Gastroesophageal sphincter (tissue), 4 donors: ENCODE measurements at regions not wholly inside any gene's neighbourhood (a gene's known extent, or its start where the extent isn't known, plus 50 kb on each side); places are given as distances from the start of the nearest gene placed in this dataset.

Experiments
- ATAC-seq: fragments of 150-250 bp; one replicate; pipeline ENCODE4 v1.9.1; 2016; ENCODE audit warnings: mild to moderate bottlenecking, moderate library complexity
- H3K27ac ChIP-seq, 4 donors: fragments of 200-600 bp; sonication (generic) in 3 of 4; 1 replicate in 3 of 4; 2 replicates in 1 of 4; pipeline ENCODE4 v1.5.1; 2016 to 2019
- H3K27me3 ChIP-seq: fragments of 200-600 bp; sonication (generic); one replicate; pipeline ENCODE4 v1.5.1; 2019
- H3K36me3 ChIP-seq, 2 donors: fragments of 200-600 bp; sonication (generic); one replicate each; pipeline ENCODE4 v1.5.1; 2019; ENCODE audit warnings: control low read depth in 1 of 2
- H3K4me1 ChIP-seq, 3 donors: fragments of 200-600 bp; sonication (generic); 1 replicate in 2 of 3; 2 replicates in 1 of 3; pipeline ENCODE4 v1.5.1; 2016 to 2019; ENCODE audit warnings: control low read depth in 2 of 3
- H3K4me3 ChIP-seq, 2 donors: fragments of 200-600 bp; sonication (generic); one replicate each; pipeline ENCODE4 v1.5.1; 2019; ENCODE audit warnings: mild to moderate bottlenecking in 1 of 2, moderate library complexity in 1 of 2
- H3K9me3 ChIP-seq, 3 donors: fragments of 200-600 bp; sonication (generic); one replicate each; pipeline ENCODE4 v1.5.1; 2017 to 2019; ENCODE audit warnings: control low read depth in 2 of 3
- CTCF ChIP-seq, 4 experiments: fragments of 200-600 bp in 2 of 4; fragments of 450-650 bp in 2 of 4; sonication (generic) in 1 of 4; IDR thresholded peaks; one replicate each; pipeline ENCODE4 v1.5.1; 2017 to 2019; ENCODE audit warnings: antibody characterized with exemption in 4 of 4, mild to moderate bottlenecking in 2 of 4, moderate library complexity in 2 of 4
- EP300 ChIP-seq: sonication (generic); formaldehyde crosslinking; IDR thresholded peaks from one replicate; pipeline ENCODE4 v1.6.1; 2017; ENCODE audit warnings: antibody characterized with exemption, mild to moderate bottlenecking
- POLR2A ChIP-seq, 2 donors: fragments of 450-650 bp; IDR thresholded peaks; one replicate each; pipeline ENCODE4 v1.6.1; 2017; ENCODE audit warnings: antibody characterized with exemption in 2 of 2, mild to moderate bottlenecking in 2 of 2, moderate library complexity in 1 of 2
- POLR2AphosphoS5 ChIP-seq: sonication (generic); formaldehyde crosslinking; IDR thresholded peaks from one replicate; pipeline ENCODE4 v1.6.1; 2017; ENCODE audit warnings: antibody characterized with exemption
- WGBS, 2 donors: methylation state at CpG; one replicate each; pipeline ENCODE4 v1.1.5; 2018; ENCODE audit warnings: low coverage in 1 of 2; 5-methylcytosine and 5-hydroxymethylcytosine counted together

GRCh38 chr4:11602606-11603340 is 174.1 kb upstream of the HS3ST1 start:
- no peak for ATAC-seq
- H3K4me3 ChIP-seq: no peak overlapping the region
- no peaks in the 10 kb centered on the region for H3K36me3 ChIP-seq
- 59 to 68% methylated on average over 7 of the region's 7 CpGs for WGBS, 2 donors
- TF ChIP-seq EP300 (no peak), POLR2A (IDR thresholded peaks at IDR 0.05) (no peak), POLR2AphosphoS5 (no peak), CTCF (IDR thresholded peaks at IDR 0.05) (no peak)
- no peaks in the 10 kb centered on the region for H3K9me3 ChIP-seq
- no peaks in the 10 kb centered on the region for H3K4me1 ChIP-seq
- H3K27me3 ChIP-seq: no peaks in the 10 kb centered on the region
- H3K27ac ChIP-seq: no peak overlapping the region

GRCh38 chr4:11599064-11599463 is 170.4 kb upstream of the HS3ST1 start:
- no peaks in the 10 kb centered on the region for H3K4me1 ChIP-seq
- WGBS, 2 donors: 0 to 92% methylated on average over 1 of the region's 1 CpG
- no peak overlapping the region for H3K27ac ChIP-seq
- TF ChIP-seq POLR2A (IDR thresholded peaks at IDR 0.05) (no peak), EP300 (no peak), POLR2AphosphoS5 (no peak), CTCF (IDR thresholded peaks at IDR 0.05) (no peak)
- no peaks in the 10 kb centered on the region for H3K27me3 ChIP-seq
- ATAC-seq: no peak
- no peaks in the 10 kb centered on the region for H3K36me3 ChIP-seq
- no peaks in the 10 kb centered on the region for H3K9me3 ChIP-seq
- H3K4me3 ChIP-seq: no peak overlapping the region

GRCh38 chr4:11598591-11598990 is 169.9 kb upstream of the HS3ST1 start:
- Histone ChIP-seq H3K4me1 (no peaks in the 10 kb centered on the region), H3K27ac (no peak overlapping the region), H3K36me3 (no peaks in the 10 kb centered on the region), H3K27me3 (no peaks in the 10 kb centered on the region), H3K9me3 (no peaks in the 10 kb centered on the region), H3K4me3 (no peak overlapping the region)
- WGBS, 2 donors: 45 to 80% methylated on average over 3 to 4 of the region's 4 CpGs
- no peak for TF ChIP-seq CTCF (IDR thresholded peaks at IDR 0.05)
- TF ChIP-seq POLR2AphosphoS5: no peak
- no peak for TF ChIP-seq EP300
- TF ChIP-seq POLR2A (IDR thresholded peaks at IDR 0.05): no peak
- ATAC-seq: no peak

GRCh38 chr4:11597506-11597905 is 168.8 kb upstream of the HS3ST1 start:
- WGBS, 2 donors: 81 to 83% methylated on average over 4 of the region's 4 CpGs
- no peaks in the 10 kb centered on the region for H3K9me3 ChIP-seq
- TF ChIP-seq CTCF (IDR thresholded peaks at IDR 0.05) (no peak), POLR2AphosphoS5 (no peak), POLR2A (IDR thresholded peaks at IDR 0.05) (no peak), EP300 (no peak)

GRCh38 chr4:11596989-11597388 is 168.3 kb upstream of the HS3ST1 start:
- no peak for ATAC-seq
- 49 to 56% methylated on average over 2 of the region's 2 CpGs for WGBS, 2 donors

More at GRCh38 chr4:11597506-11597905, 168.8 kb upstream of the HS3ST1 start:
- Histone ChIP-seq H3K27me3 (no peaks in the 10 kb centered on the region), H3K4me3 (no peak overlapping the region), H3K4me1 (no peaks in the 10 kb centered on the region), H3K36me3 (no peaks in the 10 kb centered on the region), H3K27ac (no peak overlapping the region)
- no peak for ATAC-seq

More at GRCh38 chr4:11596989-11597388, 168.3 kb upstream of the HS3ST1 start:
- H3K36me3 ChIP-seq: no peaks in the 10 kb centered on the region
- no peak for TF ChIP-seq CTCF (IDR thresholded peaks at IDR 0.05)
- TF ChIP-seq EP300: no peak
- TF ChIP-seq POLR2AphosphoS5: no peak
- TF ChIP-seq POLR2A (IDR thresholded peaks at IDR 0.05): no peak
- no peak overlapping the region for H3K27ac ChIP-seq
- no peaks in the 10 kb centered on the region for H3K4me1 ChIP-seq
- no peak overlapping the region for H3K4me3 ChIP-seq
- no peaks in the 10 kb centered on the region for H3K27me3 ChIP-seq
- no peaks in the 10 kb centered on the region for H3K9me3 ChIP-seq
